ENCODE measurements at regions not wholly inside any gene's neighbourhood (a gene's known extent, or its start where the extent isn't known, plus 50 kb on each side); places are given as distances from the start of the nearest gene placed in this dataset.
"Not testable (repeated sequence)": the region's sequence is repeated elsewhere in the genome, so short reads cannot be mapped to it uniquely, and the experiment has no call there.

DNA sequence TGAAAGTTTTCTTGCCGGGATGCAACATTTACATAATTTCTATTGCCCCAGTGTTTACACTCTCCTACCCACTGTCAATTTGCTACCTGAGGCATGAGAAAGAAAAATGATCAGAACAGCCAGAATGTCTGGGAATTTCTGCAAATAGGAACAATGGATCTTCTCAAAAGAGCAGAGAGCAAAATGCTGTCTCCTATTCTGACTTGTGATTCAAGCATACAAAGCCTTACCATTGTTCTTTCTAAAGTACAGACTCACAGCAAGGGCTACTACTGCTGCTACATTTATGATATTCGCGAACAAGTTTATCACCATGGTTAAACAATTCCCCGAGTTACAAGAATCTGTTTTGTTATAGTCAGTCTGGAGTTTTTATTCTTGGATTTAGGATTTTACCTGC is 329.9 kb upstream of the CELF2 start:
- DNase-seq (ENCODE audit: low spot score), result no peak

- no peak for DNase-seq (ENCODE audit: low spot score)
Measured at GRCh38 chr10:10699427-10699826, 318.2 kb upstream of the CELF2 start.

GRCh38 chr10:10701084-10701611 is 316.5 kb upstream of the CELF2 start:
- DNase-seq (ENCODE audit: low spot score), result no peak

DNA sequence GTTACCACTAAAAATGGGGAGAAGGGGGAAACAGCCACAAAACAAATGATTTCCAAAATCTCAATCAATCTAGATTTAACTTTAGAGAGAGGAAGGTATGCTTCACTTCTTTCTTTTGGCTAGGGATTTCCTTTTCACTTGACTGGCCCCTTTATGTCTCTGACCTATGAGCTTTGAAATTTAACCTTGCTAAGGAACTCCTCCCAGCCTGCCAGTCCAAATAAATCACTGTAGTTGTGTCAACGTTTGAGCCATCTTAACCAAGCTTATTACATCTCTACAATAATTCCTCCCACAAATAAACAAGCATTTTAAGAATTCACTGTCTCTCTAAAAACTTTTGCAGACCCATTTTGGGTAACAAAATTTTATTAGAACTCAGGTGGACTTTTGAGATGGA is 315.5 kb upstream of the CELF2 start:
- DNase-seq (ENCODE audit: low spot score), result no peak

DNA sequence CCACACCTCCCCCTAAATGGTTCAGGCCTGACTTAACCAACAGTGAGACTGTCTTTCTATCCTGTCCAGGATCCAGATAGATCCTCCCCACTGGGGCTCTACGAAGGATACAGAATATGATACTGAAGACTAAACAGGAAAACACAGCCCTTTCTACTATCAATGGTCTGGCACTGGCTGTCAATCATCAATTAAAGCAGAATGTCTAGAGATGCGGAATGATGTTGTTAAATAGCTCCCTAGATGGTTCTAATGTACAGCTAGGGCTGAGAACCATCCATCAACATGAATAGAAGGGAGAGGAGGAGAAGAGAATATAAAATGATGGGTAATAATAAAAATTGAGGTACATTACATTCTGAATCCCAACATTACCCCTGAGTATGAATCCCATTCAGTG is 314.3 kb upstream of the CELF2 start:
- DNase-seq (ENCODE audit: low spot score), result no peak

- DNase-seq (ENCODE audit: low spot score), result no peak
Measured at GRCh38 chr10:10712155-10712704, 305.4 kb upstream of the CELF2 start.

DNA sequence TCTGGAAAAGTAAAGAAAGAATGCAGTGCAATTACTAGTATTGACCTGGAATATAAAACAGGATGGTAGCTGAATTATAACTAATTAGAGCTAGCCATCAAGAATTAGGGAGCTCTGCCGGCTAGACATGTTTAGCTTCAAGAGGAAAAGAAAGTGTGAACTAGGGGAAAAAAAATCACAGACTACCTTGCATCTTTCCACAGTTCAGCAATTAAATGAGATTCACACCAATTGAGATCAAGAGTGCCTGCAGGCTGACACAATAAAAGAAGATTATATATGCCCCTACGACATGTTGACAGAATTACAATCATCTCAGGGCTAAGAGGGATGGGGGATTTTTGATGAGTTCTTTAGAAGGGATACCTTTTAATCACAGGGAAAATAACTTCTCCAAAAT is 303.3 kb upstream of the CELF2 start:
- DNase-seq (ENCODE audit: low spot score), result no peak

DNA sequence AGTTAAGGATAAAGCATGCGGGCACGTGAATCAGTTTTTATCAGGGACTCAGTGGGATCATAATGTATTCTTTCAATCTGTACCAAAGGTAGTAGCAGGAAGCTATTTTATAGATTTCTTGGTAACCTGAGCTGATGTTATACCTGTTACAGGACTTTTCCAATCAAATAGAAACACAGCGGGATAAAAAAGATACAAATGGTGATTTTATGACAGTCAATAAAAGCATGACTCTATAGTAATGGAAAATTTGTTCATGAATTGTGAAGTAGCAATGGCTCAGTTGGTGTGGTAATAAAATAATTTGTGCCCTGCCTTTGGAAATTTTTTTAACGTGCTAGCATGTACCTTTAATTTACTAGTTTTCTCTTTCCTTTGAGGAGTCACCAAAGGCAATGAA is 300.7 kb upstream of the CELF2 start:
- no peak for DNase-seq (ENCODE audit: low spot score)

DNA sequence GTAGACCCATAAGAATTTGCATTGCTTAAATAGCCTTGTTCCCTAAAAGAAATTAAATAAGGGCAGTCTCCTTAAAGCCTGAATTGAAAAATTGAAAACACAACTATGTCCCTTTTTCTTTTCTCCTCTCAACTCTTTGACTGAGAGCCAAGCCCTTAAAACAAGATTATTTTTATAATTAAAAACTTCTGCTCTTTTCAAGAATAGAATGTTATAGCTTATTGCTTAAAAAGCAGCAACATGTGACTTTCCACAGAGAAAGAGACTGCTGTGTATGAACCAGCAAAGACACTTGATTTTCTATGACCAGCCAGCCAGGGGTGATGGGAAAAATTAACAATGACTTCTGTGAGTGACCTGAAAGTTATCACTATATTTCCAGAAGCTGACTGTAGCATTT is 295.2 kb upstream of the CELF2 start:
- no peak for DNase-seq (ENCODE audit: low spot score)

- no peak for DNase-seq (ENCODE audit: low spot score)
Measured at GRCh38 chr10:10725196-10725595, 292.5 kb upstream of the CELF2 start.

GRCh38 chr10:10726101-10726500 is 291.6 kb upstream of the CELF2 start:
- no peak for DNase-seq (ENCODE audit: low spot score)

DNA sequence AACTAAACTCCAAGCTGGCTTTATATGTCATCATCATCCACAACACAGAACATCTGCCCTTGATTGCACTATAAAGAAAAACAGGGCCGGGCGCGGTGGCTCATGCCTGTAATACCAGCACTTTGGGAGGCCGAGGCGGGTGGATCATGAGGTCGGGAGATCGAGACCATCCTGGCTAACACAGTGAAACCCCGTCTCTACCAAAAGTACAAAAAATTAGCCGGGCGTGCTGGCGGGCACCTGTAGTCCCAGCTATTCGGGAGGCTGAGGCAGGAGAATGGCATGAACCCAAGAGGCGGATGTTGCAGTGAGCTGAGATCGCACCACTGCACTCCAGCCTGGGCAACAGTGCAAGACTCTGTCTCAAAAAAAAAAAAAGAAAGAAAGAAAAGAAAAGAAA is 290.3 kb upstream of the CELF2 start:
- DNase-seq (ENCODE audit: low spot score), result not testable (repeated sequence)

DNA sequence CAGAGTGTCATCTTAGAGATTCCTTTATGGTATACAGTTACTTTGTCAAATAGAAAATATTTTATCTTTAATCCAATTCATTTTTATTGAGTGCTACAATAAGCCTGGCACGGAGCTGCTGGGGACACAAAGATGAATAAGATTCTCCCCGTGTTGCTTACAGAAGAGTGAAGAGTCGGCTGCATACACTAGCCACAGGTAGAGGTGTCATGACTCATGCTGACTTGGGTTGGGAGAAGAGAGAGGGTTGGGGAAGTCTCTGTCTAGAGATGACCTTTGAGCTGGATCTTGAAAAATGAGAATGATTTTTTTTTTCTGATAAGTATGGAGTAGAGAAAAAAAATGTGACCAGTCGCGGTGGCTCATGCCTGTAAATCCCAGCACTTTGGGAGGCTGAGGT is 289.9 kb upstream of the CELF2 start:
- no peak for DNase-seq (ENCODE audit: low spot score)

DNA sequence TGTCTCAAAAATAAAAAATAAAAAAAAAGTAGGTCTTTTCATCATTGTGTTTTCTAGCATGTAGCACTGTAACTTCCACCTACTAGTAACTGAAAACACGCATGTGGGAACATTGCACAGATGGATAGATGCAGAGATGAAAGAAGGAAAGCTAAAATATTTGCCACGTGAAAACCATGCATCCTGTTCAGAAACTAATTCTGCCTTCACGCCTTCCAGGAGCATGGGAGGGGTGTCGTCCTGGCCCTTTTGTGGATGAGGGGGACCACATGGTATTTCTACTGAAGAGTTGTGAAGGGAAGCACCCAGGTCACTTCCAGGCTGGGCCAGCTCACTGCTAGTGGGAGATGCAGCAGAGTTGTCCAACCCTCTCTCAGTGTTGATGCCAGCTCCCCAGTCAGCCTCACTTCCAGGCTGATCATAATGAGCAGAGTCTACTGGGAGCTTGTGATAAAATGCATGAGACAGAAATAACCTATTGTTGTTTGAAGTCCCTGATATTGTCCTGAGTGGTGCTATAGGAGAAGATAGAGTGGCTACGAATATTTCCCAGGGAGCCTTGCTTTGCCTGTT is 287.1 kb upstream of the CELF2 start:
- no peak for DNase-seq (ENCODE audit: low spot score)

DNA sequence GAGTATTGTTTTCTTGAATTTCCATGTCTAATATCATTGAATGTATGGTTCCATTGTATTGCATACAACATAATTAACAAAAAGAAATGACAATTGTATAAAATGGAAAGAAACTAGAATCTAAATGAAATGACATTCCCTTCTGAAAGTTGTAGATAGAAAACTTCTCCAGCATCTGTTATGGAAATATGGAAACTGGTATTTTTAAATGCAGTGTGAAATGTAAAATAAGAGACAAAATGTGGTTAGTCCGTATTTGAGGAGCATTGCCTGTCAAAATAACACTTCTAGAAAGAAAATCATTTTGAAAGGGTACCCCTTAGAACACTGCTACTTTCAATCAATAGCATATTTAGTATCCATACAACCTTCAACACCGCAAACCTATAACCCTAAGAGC is 286.3 kb upstream of the CELF2 start:
- no peak for DNase-seq (ENCODE audit: low spot score)

- no peak for DNase-seq (ENCODE audit: low spot score)
Measured at GRCh38 chr10:10734356-10735064, 283.2 kb upstream of the CELF2 start.

DNA sequence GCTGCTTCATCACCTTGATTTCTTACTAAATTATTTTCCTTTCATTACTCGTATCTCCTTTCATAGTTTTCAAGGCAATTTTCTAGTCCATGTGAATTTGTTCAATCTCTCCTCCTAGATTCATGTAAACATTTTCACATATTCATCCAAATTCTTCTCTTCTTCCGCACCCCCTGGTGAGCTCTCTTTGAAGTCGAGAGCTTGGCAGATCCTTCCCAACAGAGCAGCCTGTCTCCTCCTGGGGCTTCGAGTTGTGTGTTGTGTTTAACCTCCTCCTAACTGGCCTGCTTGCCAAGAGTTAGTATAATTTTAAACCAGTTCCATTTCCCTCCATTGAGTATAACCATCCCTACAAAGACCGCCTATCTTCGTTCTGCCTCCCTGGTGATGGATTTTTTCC is 272.4 kb upstream of the CELF2 start:
- DNase-seq (ENCODE audit: low spot score), result no peak

DNA sequence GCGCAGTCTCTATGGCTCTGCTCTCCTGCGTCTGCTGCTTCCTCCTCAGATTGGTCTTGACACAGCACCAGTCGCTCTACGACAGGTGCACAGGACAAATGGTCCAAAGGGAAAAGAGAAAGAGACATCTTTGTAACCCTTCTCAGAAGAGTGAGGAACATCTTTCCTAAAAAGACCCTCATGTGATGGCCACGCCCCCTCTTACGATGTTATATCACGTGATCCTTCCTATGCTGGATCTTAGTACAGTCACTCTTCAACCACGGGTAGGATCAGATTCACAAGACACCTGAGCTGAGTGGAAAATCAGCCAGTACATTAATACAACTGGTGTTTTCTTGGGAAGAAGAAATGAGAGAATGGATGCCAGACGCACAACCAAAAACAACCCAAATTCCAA is 262.2 kb upstream of the CELF2 start:
- no peak for DNase-seq (ENCODE audit: low spot score)

GRCh38 chr10:10758306-10758705 is 259.4 kb upstream of the CELF2 start:
- DNase-seq (ENCODE audit: low spot score), result no peak

DNA sequence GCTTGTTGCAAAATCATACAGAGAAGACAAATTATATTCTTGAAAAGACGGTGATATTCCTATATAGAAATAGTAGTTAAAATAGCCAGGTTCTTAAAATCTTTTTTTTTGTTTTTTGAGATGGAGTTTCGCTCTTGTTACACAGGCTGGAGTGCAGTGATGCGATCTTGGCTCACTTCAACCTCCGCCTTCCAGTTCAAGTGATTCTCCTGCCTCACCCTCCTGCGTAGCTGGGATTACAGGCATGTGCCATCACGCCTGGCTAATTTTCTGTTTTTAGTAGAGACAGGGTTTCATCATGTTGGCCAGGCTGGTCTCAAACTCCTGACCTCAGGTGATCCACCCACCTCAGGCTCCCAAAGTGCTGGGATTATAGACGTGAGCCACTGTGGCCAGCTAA is 257.9 kb upstream of the CELF2 start:
- DNase-seq (ENCODE audit: low spot score), result not testable (repeated sequence)

DNA sequence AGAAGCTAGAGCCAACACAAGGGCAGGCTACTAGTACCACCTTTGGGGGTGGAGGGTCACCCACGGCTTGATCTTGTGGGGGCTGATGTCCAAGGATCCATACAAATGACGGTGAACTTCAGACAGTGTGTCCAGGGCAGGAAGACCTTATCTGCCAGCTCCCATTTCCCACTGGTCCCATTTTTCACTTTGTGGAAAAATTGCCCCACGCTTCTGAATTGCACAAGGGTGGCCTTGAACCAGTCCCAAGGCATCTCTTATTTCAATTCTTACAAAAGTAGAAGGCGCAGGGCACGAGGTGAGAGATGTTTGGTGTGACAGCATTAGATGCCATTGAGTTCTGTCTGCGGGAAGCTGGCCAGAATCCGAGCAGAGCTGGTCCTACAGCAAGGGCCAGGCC is 252.7 kb upstream of the CELF2 start:
- DNase-seq (ENCODE audit: low spot score), result no peak

- DNase-seq (ENCODE audit: low spot score), result no peak
Measured at GRCh38 chr10:10772411-10772810, 245.3 kb upstream of the CELF2 start.

GRCh38 chr10:10772874-10773508 is 244.7 kb upstream of the CELF2 start:
- DNase-seq (ENCODE audit: low spot score), result no peak
